GM19455 (cell line): ENCODE measurements at regions not wholly inside any gene's neighbourhood (a gene's known extent, or its start where the extent isn't known, plus 50 kb on each side); places are given as distances from the start of the nearest gene placed in this dataset.

Source experiments
- ATAC-seq: cut with Tn5 transposase; IDR thresholded peaks from one replicate; pipeline ENCODE4 v1.9.1; 2021; ENCODE audit not compliant: unreplicated experiment

GRCh38 chr6:19028201-19028600 lies 641.1 kb downstream of the RNF144B start:
- no peak for ATAC-seq

DNA sequence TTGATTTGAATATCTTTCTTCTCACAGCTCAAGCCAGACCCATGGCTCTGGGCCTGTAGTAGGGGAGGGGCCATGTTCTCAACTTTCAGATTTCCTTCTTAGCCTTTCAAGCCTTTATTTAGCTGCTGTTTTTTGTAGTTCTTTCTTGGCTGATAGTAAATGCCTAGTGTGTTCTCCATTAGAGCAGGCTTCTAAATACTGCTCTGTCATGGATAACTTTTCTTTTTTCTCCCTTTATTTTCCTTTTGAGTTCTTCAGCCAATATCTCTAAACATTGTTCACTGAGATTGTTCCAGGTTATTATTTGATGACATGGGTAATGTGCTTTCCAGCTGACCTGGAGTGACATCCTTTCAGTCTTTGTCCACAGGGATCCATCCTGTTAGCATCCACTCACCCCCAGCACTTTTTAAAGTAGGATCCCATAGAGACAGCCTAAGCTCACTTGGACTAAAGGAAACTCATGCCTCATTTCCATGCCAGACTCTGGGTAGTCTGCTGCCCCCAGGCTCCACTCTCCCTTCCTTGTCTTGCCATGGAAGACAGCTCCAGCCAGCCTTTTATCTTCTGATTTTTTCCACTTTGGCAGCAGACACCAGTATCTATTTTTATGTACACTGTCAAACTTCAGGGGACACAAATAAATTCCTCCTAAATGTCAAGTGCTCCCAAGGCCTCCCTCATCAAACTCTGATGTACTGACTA lies 645.6 kb downstream of the RNF144B start:
- no peak for ATAC-seq

- no peak for ATAC-seq
These were observed 646.5 kb downstream of the RNF144B start for GRCh38 chr6:19033683-19034082.

DNA sequence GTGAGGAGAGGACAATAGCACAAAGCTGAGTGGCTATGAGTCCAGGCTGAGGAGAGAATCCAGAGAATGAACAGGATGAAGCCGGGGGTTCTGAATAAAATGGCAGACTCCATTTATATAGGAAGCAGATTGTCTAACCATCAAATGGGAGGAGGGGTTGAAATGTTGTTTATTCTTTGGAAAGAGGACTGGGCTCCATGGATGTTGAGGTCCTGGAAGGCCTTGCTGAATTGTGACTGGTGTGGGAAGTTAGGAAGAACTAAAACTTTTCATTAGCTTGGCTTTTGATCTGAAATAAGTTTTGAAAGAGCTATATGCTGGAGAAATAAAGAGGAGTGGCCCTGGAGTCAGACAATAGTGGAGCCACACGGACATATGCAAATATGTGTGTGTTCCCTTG lies 647.8 kb downstream of the RNF144B start:
- no peak for ATAC-seq

DNA sequence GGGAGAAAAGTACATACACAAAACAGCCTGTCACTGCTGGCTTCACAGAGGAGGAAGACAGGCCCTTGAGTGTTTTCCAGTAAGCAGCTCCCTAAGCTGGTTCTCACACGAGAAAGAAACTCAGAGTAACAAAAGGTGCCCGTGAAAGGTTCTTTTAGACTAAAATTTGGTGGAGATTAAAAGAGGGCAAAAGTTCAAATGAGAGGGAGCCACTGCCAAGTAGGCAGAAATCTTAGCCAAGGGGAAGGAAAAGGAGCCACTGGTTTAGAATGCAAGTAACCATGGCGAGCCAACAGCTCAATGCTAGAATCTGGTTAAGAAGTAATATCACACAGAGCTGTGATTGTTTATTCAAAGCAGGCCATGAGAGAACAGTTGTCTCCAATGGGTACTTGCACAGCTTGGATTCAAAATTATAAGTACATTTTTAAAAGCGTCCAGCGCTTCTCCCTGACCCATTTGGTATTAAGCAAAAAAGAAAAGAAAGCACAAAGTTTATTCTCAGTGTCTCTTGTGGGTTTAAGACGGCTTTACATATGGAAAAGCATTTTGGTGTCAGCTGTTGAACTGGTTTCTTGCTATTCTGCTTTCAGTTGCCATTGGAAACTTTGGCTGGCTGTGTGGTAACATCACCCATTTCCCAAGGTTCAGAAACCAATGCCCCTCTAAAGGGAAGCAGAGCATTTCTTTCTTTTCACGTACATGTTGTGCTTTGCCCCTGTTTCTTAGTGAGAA lies 648.5 kb downstream of the RNF144B start:
- no peak for ATAC-seq

DNA sequence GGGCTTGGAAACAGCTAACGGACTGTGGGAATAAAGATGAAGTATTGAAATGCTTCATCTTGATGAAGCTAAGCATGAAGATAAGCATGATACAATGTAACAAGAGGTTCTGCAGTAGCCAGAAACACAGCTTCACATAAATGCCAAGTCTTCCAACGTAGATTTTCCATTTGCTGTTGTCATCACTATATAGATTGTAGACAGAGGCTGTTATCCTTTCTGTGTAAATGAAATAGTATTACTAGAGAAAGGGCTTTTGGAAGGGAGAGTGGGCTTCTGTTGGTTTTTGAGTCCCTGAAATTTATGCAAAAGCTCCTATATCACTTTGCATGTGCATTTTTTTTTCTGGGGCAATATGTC lies 649.0 kb downstream of the RNF144B start:
- ATAC-seq = no peak

DNA sequence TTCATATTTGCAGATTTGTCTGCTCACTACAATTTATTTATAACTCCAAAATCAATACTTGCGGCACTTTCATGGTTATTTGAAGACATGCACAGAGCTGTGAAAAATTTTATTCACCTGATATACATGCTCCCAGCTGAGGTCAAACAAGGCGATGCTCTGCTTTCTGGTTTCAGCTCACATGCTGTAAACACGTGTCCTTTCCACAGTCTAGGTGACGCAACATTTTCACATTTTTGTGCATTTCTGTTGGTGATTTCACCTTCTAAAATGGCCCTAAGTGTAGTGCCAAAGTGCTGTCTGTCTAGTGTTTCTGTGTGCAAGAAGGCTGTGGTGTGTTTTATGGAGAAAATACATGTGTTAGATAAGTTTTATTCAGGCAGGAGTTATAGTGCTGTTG lies 650.5 kb downstream of the RNF144B start:
- no peak for ATAC-seq

DNA sequence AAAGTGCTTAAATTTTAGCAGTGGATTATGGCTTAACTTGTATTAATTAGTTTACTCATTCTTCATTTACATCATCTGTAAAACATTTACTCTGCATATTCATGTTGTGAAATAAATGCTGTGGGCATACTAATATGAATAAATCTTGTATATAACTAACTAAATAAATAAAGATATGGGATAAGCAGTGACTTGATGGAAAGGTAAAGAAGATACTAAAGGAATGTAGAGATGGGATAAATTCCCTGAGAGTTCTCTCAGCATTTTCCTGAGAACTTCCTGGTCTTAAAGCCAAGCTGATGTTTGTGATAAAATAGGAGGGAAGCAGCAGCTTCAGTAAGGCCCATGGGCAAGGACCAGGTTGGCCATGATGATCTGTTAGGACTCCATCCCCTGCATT lies 652.1 kb downstream of the RNF144B start:
- no peak for ATAC-seq

GRCh38 chr6:19041906-19042305 lies 654.8 kb downstream of the RNF144B start:
- ATAC-seq = no peak

- no peak for ATAC-seq
These were observed 655.3 kb downstream of the RNF144B start for GRCh38 chr6:19042420-19042819.

DNA sequence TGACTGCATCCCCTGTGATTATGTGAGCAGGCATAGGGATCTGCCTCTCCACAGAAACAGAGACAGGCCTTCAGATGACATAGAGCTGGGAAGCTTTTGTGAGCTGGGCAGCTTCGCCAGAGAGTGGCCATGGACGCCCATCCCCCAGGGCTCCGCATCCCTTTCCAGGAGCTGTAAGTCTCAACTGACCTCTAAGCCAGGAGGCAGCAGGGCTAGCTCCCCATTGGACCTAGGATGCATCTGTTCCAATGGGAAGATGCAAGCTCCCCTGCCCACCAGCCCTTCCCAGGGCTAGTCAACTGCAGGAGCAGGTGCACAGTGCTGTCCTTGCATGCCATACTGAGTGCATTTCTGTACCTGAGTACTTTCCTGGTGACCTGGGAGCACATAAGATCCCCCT lies 663.6 kb downstream of the RNF144B start:
- ATAC-seq = no peak

DNA sequence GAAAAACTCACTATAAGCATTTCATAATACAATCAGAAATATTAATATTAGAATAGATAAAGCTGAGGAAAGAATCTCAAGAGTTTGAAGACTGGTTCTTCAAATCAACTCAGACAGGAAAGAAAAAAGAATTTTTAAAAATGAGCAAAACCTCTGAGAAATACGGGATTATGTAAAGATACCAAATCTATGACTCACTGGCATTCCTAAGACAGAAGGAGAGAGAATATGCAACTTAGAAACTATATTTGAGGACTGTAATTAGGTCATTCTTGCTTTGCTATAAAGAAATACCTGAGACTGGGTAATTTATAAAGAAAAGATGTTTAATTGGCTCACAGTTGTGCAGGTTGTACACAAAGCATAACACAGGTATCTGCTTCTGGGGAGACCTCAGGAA lies 665.1 kb downstream of the RNF144B start:
- no peak for ATAC-seq

- ATAC-seq = no peak
These were observed 672.0 kb downstream of the RNF144B start for GRCh38 chr6:19059102-19059501.

DNA sequence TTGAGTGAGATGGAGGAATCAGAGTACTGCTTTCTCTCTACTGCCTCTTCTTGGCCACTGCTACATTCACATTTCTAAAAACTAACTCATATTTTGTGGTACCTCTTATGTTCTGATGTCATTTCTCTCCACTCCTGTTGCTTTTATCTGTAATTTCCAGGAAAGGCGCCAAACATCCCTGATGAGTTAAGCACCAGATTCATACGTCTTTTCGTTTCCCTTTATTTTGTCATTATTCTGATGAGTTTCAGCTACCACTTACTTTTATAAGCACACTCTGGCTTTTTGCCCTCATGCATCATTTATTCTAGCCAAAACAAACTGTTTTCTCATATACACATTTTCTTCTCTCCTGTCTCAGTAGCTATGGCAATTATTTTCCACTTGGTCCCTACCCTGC lies 680.0 kb downstream of the RNF144B start:
- ATAC-seq = no peak

- no peak for ATAC-seq
These were observed 683.4 kb downstream of the RNF144B start for GRCh38 chr6:19070520-19070919.

DNA sequence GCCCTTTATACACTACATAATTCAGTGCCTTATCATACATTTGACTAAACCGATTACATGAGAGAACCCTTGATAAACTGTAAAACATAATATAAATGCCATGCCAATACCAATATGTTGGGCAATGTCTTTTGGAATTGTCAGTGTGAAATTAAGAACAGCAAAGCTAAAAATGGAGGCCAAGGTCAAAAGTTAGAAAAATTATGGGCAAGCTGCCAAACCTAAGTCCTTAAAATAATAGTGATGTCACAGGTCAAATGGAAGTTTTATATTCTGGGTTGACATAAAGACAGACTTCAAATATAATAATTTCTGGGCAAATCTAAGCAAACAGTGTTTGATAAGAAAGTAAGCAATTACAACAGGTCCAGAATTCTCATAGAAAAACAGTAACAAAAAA lies 696.7 kb downstream of the RNF144B start:
- ATAC-seq = no peak

- ATAC-seq = no peak
These were observed 699.3 kb downstream of the RNF144B start for GRCh38 chr6:19086480-19086879.

DNA sequence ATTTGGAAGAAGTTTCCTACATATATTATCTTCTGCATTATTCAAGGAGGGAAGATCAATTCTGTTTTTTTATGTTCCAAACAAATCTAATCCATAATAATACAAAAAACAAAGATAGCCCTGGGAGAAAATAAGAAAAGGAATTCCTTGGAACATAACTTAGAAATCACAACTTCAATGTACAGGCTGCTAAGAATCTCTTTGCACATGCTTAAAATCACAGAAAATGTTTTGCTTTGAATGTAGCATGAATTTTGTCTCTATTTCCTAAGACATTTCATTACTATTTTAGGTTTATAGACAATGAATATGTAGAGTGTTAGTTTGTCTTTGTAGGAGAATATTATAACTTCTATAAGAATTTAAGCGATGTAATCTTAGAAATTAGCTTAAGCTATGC lies 700.1 kb downstream of the RNF144B start:
- no peak for ATAC-seq

DNA sequence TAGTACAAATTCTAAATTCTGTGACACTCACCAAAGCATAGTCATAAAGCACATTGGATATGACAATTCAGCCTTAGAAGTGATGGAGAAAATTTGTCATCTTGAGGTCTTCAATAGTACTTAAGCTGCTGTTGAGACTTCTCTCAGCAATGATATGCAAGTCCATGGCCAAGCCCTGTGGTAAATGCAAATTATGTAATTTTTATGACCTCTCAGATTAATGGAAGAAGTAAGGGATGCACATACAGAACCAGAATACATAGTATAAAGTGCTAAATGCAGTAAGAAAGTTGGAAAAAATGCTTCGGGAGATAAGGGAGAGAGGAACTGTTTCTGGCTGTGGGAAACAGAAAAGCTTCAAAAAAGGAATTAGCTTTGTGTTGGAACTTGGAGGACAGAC lies 700.7 kb downstream of the RNF144B start:
- no peak for ATAC-seq

DNA sequence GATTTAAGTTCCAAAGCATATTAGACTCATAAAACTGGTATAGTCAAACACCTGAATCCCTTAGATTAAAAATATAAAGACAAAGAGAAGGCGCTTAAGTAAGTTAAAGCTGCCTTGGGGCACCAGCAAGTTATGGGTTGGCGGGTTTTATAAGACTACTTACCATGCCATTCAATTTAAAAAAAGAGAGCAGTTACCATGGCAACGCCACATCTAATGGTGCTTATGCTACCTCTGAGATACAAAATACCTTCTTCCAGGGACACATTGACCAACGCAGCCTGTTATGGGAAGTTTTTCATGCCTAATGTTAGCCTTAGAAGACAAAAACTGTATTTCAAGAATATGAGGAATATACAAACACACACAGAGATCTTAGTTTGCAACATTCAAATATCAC lies 713.6 kb downstream of the RNF144B start:
- no peak for ATAC-seq

- no peak for ATAC-seq
These were observed 715.8 kb downstream of the RNF144B start for GRCh38 chr6:19102936-19103335.

DNA sequence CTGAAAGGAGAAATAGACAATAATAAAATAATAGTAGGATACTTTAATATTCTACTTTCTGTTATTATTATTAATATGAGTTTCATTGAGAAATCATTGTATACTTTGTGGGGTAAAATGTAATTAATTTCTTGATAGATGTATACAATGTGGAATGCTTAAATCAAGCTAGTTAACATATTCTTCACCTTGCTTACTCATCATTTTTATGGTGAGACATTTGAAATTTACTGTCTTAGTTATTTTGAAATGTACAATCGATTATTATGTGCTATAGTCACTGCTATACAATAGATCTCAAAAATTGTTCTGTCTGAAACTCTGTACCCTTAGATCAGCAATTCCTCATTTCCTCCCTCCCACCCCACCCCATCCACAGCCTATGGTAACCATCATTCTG lies 720.3 kb downstream of the RNF144B start:
- no peak for ATAC-seq

- ATAC-seq = no peak
These were observed 715.6 kb upstream of the ID4 start for GRCh38 chr6:19121521-19121920.
